ENCODE measurements at regions not wholly inside any gene's neighbourhood (a gene's known extent, or its start where the extent isn't known, plus 50 kb on each side); places are given as distances from the start of the nearest gene placed in this dataset.

DNA sequence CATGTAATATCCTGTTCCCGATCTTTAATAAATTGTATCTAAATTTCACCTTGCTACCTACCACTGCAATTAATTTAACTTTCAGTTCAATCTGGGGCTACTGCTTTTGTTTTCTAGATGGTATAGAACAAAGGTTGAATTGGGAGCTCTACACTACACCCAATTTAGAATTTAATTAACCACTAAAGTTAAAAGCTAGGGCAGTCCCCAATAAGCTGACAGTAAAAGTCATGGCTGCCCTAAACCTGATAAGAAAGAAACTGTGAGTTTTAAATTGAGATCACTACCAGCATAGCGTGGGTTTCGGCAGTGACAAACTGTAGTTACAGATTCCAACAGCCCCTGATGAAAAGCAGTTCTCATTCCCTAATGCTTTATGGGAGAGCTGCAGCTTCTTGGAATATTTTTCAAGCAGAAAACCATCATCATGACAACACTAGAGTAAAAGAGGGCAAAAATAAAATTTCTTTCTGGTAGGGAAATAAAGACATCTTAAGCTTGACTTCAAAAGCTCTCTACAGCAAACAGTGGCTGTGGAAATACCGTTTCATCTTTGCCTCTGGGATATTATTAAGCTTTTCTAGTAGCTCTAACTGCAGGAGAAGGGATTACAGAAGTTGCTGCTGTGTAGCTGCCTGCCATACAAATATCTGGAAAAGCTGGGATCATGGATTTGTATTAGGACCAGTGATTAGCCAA is 1372.1 kb downstream of the EPHA7 start (continued):
- TF ChIP-seq SIRT6 (IDR thresholded peaks at IDR 0.05; ENCODE audit: low read length) (no peak), HDAC2 (IDR thresholded peaks at IDR 0.05; ENCODE audit: borderline replicate concordance in 1 of 2, low read depth in 2 of 2, low read length in 2 of 2) (no peak), SUZ12 (IDR thresholded peaks at IDR 0.05; ENCODE audit: low read length) (no peak)

Measured in H1 (cell line).